Adrenal gland (tissue), 5 donors: ENCODE measurements at regions not wholly inside any gene's neighbourhood (a gene's known extent, or its start where the extent isn't known, plus 50 kb on each side); places are given as distances from the start of the nearest gene placed in this dataset.

Source experiments
- POLR2A ChIP-seq, 2 donors: fragments of 450-650 bp; IDR thresholded peaks; one replicate each; pipeline ENCODE4 v1.6.1; 2017; ENCODE audit warnings: antibody characterized with exemption in 2 of 2, mild to moderate bottlenecking in 2 of 2, moderate library complexity in 1 of 2
- TF ChIP-seq, protein P1 (sequence below), 6 experiments: fragments of 450-650 bp in 4 of 6; fragments of 200-600 bp in 2 of 6; sonication (generic) in 1 of 6; IDR thresholded peaks; 1 replicate in 5 of 6; 2 replicates in 1 of 6; pipeline versions ENCODE4 v1.5.1 to v1.8.0; 2016 to 2021; ENCODE audit warnings: antibody characterized with exemption in 6 of 6, mild to moderate bottlenecking in 2 of 6, moderate library complexity in 1 of 6
- donor health status: DM: no; HTN: no; CAD: no.

DNA sequence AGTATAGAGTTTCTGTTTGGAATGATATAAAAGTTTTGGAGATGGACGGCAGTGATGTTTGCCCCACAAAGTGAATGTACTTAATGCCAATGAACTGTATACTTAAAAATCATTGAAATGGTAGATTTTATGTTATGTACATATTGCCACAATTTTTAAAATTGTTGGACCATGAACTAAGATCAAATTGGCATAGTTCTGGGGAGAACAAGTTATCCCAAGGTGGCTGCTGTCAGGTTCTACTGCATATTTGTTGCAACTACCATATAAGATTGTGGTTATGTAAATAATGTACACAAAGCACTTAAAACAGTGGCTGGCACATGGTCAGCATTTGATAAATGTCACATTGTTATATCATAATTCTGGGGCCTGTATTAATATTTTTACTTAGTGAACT, 466.4 kb downstream of the SIPA1L2 start:
- TF ChIP-seq, protein P1, sequence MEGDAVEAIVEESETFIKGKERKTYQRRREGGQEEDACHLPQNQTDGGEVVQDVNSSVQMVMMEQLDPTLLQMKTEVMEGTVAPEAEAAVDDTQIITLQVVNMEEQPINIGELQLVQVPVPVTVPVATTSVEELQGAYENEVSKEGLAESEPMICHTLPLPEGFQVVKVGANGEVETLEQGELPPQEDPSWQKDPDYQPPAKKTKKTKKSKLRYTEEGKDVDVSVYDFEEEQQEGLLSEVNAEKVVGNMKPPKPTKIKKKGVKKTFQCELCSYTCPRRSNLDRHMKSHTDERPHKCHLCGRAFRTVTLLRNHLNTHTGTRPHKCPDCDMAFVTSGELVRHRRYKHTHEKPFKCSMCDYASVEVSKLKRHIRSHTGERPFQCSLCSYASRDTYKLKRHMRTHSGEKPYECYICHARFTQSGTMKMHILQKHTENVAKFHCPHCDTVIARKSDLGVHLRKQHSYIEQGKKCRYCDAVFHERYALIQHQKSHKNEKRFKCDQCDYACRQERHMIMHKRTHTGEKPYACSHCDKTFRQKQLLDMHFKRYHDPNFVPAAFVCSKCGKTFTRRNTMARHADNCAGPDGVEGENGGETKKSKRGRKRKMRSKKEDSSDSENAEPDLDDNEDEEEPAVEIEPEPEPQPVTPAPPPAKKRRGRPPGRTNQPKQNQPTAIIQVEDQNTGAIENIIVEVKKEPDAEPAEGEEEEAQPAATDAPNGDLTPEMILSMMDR (IDR thresholded peaks at IDR 0.05) = no peak
- no peak for TF ChIP-seq POLR2A (IDR thresholded peaks at IDR 0.05)
